ENCODE measurements at regions not wholly inside any gene's neighbourhood (a gene's known extent, or its start where the extent isn't known, plus 50 kb on each side); places are given as distances from the start of the nearest gene placed in this dataset.
A peak's percentile ranks its signal among the peaks of the same experiment; 100 is the strongest.
"Not testable (repeated sequence)": the region's sequence is repeated elsewhere in the genome, so short reads cannot be mapped to it uniquely, and the experiment has no call there.

GRCh38 chr15:70602834-70603560 lies 160.4 kb downstream of the UACA start:
- DNase-seq = no peak

- DNase-seq = no peak
Observed at GRCh38 chr15:70602281-70602680, 161.1 kb downstream of the UACA start.

- no peak for DNase-seq
Observed at GRCh38 chr15:70597945-70598344, 165.4 kb downstream of the UACA start.

GRCh38 chr15:70597056-70597603 lies 166.2 kb downstream of the UACA start:
- no peak for DNase-seq

- DNase-seq = no peak
Observed at GRCh38 chr15:70596354-70597055, 166.9 kb downstream of the UACA start.

GRCh38 chr15:70593795-70594194 lies 169.6 kb downstream of the UACA start:
- no peak for DNase-seq

GRCh38 chr15:70589728-70590127 lies 173.6 kb downstream of the UACA start:
- DNase-seq = no peak

GRCh38 chr15:70589221-70589620 lies 174.1 kb downstream of the UACA start:
- DNase-seq = no peak

- no peak for DNase-seq
Observed at GRCh38 chr15:70588613-70589012, 174.7 kb downstream of the UACA start.

GRCh38 chr15:70587896-70588567 lies 175.3 kb downstream of the UACA start:
- no peak for DNase-seq

- DNase-seq = not testable (repeated sequence)
Observed at GRCh38 chr15:70587012-70587634, 176.2 kb downstream of the UACA start.

- DNase-seq = no peak
Observed at GRCh38 chr15:70586241-70586640, 177.1 kb downstream of the UACA start.

- DNase-seq = no peak
Observed at GRCh38 chr15:70585707-70586034, 177.7 kb downstream of the UACA start.

GRCh38 chr15:70584838-70585706 lies 178.3 kb downstream of the UACA start:
- peak; percentile 6 for DNase-seq

GRCh38 chr15:70584441-70584837 lies 178.9 kb downstream of the UACA start:
- no peak for DNase-seq

GRCh38 chr15:70583006-70583405 lies 180.4 kb downstream of the UACA start:
- no peak for DNase-seq

GRCh38 chr15:70582143-70582945 lies 181.0 kb downstream of the UACA start:
- no peak for DNase-seq

GRCh38 chr15:70580958-70581357 lies 182.4 kb downstream of the UACA start:
- DNase-seq = no peak

- no peak for DNase-seq
Observed at GRCh38 chr15:70580286-70580685, 183.1 kb downstream of the UACA start.

GRCh38 chr15:70579766-70580165 lies 183.6 kb downstream of the UACA start:
- no peak for DNase-seq

- DNase-seq = no peak
Observed at GRCh38 chr15:70578196-70578595, 185.2 kb downstream of the UACA start.
